Stomach smooth muscle (tissue), 2 donors: ENCODE measurements at regions not wholly inside any gene's neighbourhood (a gene's known extent, or its start where the extent isn't known, plus 50 kb on each side); places are given as distances from the start of the nearest gene placed in this dataset.
A peak's percentile ranks its signal among the peaks of the same experiment; 100 is the strongest.

ENCODE experiments used
- H3K27ac ChIP-seq: one replicate; pipeline ENCODE4 v1.7.0; 2013; ENCODE audit warnings: mild to moderate bottlenecking, low read length, inconsistent platforms
- H3K27me3 ChIP-seq, 2 donors: one replicate each; pipeline ENCODE4 v1.7.0; 2013; ENCODE audit warnings: low read length in 2 of 2; ENCODE audit not compliant: insufficient read depth in 2 of 2, control insufficient read depth in 1 of 2
- H3K36me3 ChIP-seq, 2 donors: one replicate each; pipeline ENCODE4 v1.7.0; 2013; ENCODE audit warnings: low read length in 2 of 2; ENCODE audit not compliant: control insufficient read depth in 2 of 2, insufficient read depth in 2 of 2
- H3K4me1 ChIP-seq: one replicate; pipeline ENCODE4 v1.7.0; 2013; ENCODE audit warnings: low read length; ENCODE audit not compliant: control insufficient read depth, insufficient read depth
- H3K4me3 ChIP-seq, 2 donors: one replicate each; pipeline ENCODE4 v1.7.0; 2013; ENCODE audit warnings: low read length in 2 of 2
- H3K9ac ChIP-seq, 2 donors: one replicate each; pipeline ENCODE4 v1.7.0; 2013; ENCODE audit warnings: low read length in 2 of 2, mild to moderate bottlenecking in 1 of 2
- H3K9me3 ChIP-seq, 2 donors: one replicate each; pipeline ENCODE4 v1.7.0; 2013; ENCODE audit warnings: low read length in 2 of 2; ENCODE audit not compliant: control insufficient read depth in 2 of 2
- donor health status: healthy.
- donor health status: Pancreatic carcinoma.

- no peak overlapping the region for H3K4me3 ChIP-seq
- H3K9me3 ChIP-seq = no peaks in the 10 kb centered on the region
- peaks cover 27 to 30% of the 10 kb centered on the region in 2 donors for H3K27me3 ChIP-seq
- H3K9ac ChIP-seq = no peak overlapping the region
- no peak overlapping the region for H3K27ac ChIP-seq
- no peaks in the 10 kb centered on the region for H3K36me3 ChIP-seq
- peaks cover 11% of the 10 kb centered on the region for H3K4me1 ChIP-seq
Observed at GRCh38 chr6:167676666-167677421, 149.9 kb upstream of the AFDN start.

GRCh38 chr6:167677422-167677789 lies 149.3 kb upstream of the AFDN start:
- no peak overlapping the region for H3K27ac ChIP-seq

GRCh38 chr6:167678102-167679101 lies 148.3 kb upstream of the AFDN start:
- no peaks in the 10 kb centered on the region for H3K36me3 ChIP-seq
- H3K27me3 ChIP-seq = peaks cover 30% of the 10 kb centered on the region in 2 donors
- no peak overlapping the region for H3K9ac ChIP-seq
- H3K4me1 ChIP-seq = peaks cover 11% of the 10 kb centered on the region
- no peaks in the 10 kb centered on the region for H3K9me3 ChIP-seq
- peak overlapping the region; percentile 50 to 67 for H3K4me3 ChIP-seq
- H3K27ac ChIP-seq = no peak overlapping the region

More at GRCh38 chr6:167677422-167677789, 149.3 kb upstream of the AFDN start:
- Histone ChIP-seq H3K36me3 (no peaks in the 10 kb centered on the region), H3K4me1 (peaks cover 11% of the 10 kb centered on the region), H3K9ac (no peak overlapping the region), H3K4me3 (no peak overlapping the region), H3K9me3 (no peaks in the 10 kb centered on the region), H3K27me3 (peaks cover 30% of the 10 kb centered on the region in 2 donors)

- Histone ChIP-seq H3K4me1 (peaks cover 11% of the 10 kb centered on the region), H3K9ac (no peak overlapping the region), H3K4me3 (peak overlapping the region in 1 of 2 donors; percentile 67), H3K9me3 (no peaks in the 10 kb centered on the region), H3K27me3 (peaks cover 30% of the 10 kb centered on the region in 2 donors), H3K36me3 (no peaks in the 10 kb centered on the region), H3K27ac (no peak overlapping the region)
Observed at GRCh38 chr6:167679122-167679736, 147.5 kb upstream of the AFDN start.

GRCh38 chr6:167679790-167680604 lies 146.7 kb upstream of the AFDN start:
- no peak overlapping the region for H3K27ac ChIP-seq
- H3K9ac ChIP-seq = no peak overlapping the region
- H3K4me1 ChIP-seq = peaks cover 11% of the 10 kb centered on the region
- no peaks in the 10 kb centered on the region for H3K9me3 ChIP-seq
- H3K36me3 ChIP-seq = no peaks in the 10 kb centered on the region
- H3K4me3 ChIP-seq = no peak overlapping the region
- H3K27me3 ChIP-seq = peaks cover 30% of the 10 kb centered on the region in 2 donors

- Histone ChIP-seq H3K4me3 (no peak overlapping the region), H3K9me3 (no peaks in the 10 kb centered on the region), H3K27me3 (peaks cover 30 to 31% of the 10 kb centered on the region in 2 donors), H3K27ac (no peak overlapping the region), H3K36me3 (no peaks in the 10 kb centered on the region), H3K9ac (no peak overlapping the region), H3K4me1 (peaks cover 11% of the 10 kb centered on the region)
Observed at GRCh38 chr6:167680605-167681149, 146.0 kb upstream of the AFDN start.

GRCh38 chr6:167682125-167682524 lies 144.6 kb upstream of the AFDN start:
- Histone ChIP-seq H3K4me1 (peaks cover 11% of the 10 kb centered on the region), H3K9ac (no peak overlapping the region), H3K9me3 (no peaks in the 10 kb centered on the region), H3K27me3 (peaks cover 25 to 30% of the 10 kb centered on the region in 2 donors), H3K27ac (no peak overlapping the region), H3K4me3 (no peak overlapping the region), H3K36me3 (no peaks in the 10 kb centered on the region)

GRCh38 chr6:167682546-167683027 lies 144.1 kb upstream of the AFDN start:
- no peak overlapping the region for H3K4me3 ChIP-seq
- no peaks in the 10 kb centered on the region for H3K36me3 ChIP-seq
- no peak overlapping the region for H3K27ac ChIP-seq
- H3K4me1 ChIP-seq = peaks cover 11% of the 10 kb centered on the region
- H3K9ac ChIP-seq = no peak overlapping the region
- no peaks in the 10 kb centered on the region for H3K9me3 ChIP-seq
- peaks cover 20 to 25% of the 10 kb centered on the region in 2 donors for H3K27me3 ChIP-seq

GRCh38 chr6:167683028-167683862 lies 143.5 kb upstream of the AFDN start:
- no peak overlapping the region for H3K27ac ChIP-seq
- H3K36me3 ChIP-seq = no peaks in the 10 kb centered on the region
- H3K4me3 ChIP-seq = no peak overlapping the region
- H3K4me1 ChIP-seq = peaks cover 8% of the 10 kb centered on the region
- no peak overlapping the region for H3K9ac ChIP-seq
- no peaks in the 10 kb centered on the region for H3K9me3 ChIP-seq
- peaks cover 18 to 20% of the 10 kb centered on the region in 2 donors for H3K27me3 ChIP-seq
